ENCODE measurements at regions not wholly inside any gene's neighbourhood (a gene's known extent, or its start where the extent isn't known, plus 50 kb on each side); places are given as distances from the start of the nearest gene placed in this dataset.

DNA sequence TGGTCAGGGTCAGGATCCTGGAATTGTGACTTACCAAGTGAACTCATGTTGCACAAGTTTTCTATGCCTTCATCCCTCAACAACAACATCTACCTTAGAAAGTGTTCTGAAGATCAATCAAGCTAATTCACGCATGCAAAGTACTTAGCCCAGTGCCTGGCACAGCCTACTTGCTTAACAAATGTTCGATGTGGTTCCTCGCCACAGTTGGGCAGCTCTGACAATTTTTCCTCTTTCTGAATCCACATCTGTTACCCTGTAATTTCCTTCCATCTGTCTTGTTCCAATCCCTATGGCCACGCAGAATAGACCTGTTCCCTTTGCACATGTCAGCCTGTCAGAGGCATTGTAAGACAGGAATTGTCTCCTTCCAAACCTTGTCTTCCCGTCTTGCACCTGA lies 1415.2 kb downstream of the TBC1D22A start:
- FAIRE-seq, result no peak

DNA sequence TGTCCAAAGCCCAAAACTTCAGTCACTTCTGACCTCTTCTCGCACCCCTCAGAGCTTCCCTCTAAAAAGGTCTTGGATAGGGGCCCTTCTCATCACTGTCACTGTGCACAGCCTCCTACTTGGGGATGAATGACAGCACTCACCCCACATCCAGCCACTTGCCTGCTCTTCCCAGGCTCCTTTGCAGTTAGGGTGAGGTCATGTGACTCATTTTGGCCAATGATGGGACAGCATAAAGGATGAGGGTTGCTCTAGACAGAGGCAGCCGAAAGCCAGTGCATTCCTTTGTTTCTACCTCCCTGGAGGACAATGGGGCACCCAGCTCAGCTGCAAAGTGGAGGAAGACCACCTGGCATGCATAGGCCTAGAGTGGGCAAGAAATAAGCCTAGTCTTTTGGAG lies 1413.3 kb downstream of the TBC1D22A start:
- no peak for FAIRE-seq

DNA sequence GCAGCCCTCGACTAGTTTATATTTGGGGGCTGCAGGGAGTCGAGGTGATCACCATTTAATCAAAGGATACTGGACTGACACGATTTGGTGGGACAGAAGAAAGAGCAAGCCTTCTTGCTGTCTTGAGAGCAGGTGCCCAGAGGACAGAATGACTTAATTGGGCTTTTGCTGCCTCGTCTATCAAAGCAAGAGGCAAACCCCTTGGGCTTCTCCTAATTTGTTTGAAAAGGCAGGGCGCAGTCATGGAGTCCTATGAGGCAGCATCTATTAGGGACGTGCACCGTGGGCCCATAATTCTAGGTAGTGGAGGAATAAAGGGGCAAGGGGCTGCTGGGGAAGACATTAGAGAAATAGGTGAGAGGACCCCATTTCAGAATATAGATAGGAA lies 1411.3 kb downstream of the TBC1D22A start:
- FAIRE-seq, result no peak

DNA sequence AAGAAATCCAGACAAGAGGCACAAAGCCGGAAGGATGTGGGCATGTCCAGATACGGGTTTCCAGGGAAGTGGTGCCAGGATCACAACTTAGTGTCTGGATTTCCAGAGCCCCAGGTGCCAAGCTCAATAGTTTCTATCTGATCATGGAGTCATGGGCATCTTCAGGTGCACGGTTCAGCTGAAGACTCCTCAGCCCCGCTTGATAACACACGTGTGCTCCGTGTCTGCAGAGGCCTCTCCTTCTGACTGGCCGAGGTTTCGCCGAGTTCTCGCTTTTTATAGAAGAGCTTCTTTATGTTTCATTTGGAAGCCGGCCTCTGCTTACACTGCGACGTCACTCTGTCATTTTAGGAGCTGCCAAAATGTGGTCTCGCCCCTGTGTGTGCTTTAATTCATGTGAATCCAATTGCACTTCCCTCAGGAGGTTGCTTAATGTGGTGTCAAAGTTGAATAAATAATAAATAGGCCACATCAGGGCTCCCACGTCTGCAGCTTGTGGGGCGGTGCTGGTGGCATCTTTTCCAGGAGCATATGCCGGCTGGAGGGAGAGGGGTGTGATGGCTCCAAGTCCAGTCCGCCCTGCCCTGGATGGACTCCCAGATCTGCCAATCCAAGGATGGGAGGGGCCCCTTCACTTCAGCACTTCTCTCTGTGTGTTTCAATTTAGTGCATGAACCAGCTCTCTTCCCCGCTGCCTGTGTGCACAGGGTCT lies 1410.8 kb downstream of the TBC1D22A start:
- FAIRE-seq, result no peak

DNA sequence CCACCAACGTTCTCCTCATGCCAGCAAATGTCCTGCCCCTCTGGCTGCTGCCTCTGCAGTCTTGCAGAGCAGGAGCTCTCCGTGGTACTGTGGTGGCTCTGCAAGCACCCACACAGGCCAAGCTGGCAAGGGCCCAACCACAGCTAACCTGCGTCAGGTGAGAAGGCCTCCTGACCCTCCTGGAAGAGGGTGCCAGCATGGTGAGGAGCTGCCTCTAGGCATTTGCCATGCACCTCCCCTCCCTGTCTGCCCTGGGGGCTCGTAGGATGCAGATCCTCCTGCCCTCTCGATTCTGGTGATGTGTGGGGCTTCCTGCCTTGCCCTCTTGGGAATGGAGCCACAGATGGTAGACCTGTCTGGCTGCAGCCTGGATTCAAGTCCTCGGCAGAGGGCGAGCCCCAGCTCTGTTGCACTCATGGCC lies 1408.8 kb downstream of the TBC1D22A start:
- no peak for FAIRE-seq

DNA sequence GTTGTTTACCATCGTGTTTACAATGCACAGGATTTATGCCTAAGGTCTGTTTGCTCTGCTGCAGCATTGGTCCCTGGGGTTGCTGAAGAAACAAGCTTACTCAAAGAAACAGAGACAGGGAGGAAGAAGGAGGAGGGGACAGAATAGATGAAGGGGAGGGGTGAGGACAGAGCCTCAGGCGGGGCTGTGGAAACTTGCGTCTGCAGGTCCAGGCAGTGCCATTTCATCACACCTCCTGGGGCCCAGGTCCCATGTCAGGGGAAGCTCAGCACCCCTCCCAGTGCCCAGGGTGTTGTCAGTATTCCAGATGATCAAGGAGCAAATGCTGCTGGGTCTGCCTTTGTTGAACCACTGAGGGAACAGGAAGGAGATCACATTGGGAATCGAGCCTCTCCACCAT lies 1406.8 kb downstream of the TBC1D22A start:
- FAIRE-seq, result no peak

DNA sequence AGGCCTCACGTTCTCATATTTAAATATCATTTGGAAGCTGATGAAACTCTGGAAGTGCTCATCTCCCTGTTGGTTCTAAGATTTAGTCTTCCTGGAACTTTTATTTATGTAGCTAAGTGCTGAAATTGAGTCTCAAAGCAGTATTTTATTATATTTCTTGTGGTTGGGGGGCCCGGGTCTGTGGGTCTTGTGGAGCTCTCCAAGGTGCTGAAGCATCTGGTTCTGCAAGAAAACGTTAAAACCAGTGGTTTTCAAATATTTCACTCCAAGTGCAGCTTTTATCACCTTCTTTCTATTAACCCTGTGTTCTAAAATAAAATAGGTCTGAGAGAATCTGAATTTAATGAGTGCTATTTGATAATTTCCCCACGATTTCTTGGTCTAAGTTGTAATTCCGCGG lies 1404.8 kb downstream of the TBC1D22A start:
- FAIRE-seq, result no peak

DNA sequence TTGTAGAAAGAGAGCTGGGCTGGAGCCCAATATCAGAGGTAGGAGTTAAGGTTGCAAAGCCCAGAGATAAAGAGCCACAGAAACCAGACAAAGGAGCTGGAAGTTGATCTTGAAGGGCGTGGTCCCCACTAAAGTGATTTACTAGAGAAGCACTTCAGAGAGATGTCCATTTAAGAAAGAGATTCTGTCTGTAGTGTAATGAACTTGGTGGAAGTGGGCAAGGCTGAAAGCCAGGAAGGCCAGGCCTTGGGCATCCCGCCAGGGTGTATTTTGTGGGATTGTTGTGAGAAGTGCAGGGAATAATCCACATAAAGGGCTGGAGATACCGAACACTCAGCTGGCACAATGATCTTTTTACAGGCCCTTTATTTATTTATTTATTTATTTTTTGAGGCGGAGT lies 1398.8 kb downstream of the TBC1D22A start:
- FAIRE-seq, result no peak

DNA sequence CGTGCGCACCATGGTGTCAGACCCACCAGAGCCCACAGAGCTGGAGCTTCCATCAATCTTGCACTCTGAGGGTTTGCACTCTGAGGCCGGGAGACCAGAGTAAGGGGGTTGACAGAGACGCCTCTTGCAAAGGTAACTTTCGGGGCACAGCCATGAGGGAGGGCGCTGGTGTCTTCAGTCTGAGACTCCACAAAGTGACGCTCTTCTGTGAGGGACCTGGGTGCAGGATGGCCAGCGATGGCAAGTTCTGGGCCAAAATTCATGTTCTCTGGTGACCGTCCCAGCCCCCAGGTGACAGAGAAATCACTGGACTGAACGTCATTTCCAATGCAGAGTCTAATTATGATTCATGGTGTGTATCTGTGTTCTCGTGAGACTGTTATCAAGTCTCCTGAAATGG lies 1395.2 kb downstream of the TBC1D22A start:
- no peak for FAIRE-seq

DNA sequence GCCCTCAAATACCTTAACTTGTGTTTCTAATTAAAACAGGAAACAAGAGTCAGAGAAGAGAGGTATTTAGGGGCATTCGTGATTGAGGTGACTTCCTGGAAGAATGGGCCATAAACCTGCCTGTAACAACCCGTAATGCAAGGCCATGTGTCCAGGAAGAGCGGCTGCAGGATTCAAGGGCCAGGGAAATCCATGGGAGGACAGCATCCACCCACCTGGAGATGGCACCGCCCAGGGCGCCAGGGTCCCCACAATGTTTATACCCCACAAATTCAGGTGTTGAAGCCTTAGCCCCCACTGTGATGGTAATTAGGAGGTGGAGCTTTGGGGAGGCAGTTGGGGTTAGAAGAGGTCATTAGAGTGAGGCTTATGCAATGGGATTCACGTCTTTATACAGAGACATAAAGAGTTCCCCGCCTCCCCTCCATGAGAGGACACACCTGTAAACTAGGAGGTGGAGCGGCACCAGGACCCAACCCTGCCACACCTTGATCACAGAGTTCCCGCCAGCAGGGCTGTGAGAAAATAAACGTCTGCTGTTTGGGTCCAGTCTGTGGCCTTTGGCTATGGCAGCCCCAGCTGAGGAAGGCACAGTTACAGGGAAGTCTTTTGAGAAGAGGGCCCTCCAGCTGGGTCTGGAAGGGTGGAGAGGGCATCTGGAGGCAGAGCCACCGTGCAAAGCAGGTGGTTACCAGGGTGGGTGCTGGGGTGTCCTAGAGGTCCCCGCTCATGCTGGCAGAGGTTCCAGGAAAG lies 1394.3 kb downstream of the TBC1D22A start:
- FAIRE-seq, result no peak

DNA sequence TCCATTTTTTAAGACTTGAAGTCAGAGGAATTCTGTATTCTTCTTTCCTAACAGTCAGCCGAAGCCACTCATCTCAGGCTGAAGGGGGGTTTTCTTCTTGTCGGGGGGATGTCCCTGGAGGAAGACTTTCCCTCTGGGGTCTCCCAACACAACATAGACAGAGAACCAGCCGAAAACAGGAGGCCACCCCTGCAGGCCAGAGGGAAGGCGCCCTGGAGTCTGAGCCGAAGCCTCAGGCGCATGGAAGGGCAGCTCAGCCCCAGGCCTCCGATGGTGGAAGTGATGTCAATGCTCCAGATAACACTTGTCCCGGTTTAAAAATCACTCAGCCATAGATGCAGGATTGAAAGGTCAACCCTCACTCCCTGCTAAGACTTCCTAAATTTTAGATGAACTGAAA lies 1393.0 kb downstream of the TBC1D22A start:
- FAIRE-seq, result no peak

DNA sequence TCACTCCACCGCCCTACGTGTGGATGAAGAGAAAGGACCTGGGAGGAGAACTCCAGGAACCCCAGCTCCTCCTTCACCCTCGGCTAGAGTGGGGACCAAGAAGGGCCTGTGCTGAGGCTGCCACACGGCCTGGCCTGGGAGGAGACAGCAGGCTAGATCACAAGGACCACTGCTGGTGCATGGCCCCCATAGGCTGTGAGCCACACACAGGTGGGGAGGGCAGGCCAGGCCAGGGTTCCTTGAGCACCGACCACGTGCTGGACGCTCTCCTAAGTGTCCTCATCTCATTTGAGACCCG lies 1392.4 kb downstream of the TBC1D22A start:
- no peak for FAIRE-seq

DNA sequence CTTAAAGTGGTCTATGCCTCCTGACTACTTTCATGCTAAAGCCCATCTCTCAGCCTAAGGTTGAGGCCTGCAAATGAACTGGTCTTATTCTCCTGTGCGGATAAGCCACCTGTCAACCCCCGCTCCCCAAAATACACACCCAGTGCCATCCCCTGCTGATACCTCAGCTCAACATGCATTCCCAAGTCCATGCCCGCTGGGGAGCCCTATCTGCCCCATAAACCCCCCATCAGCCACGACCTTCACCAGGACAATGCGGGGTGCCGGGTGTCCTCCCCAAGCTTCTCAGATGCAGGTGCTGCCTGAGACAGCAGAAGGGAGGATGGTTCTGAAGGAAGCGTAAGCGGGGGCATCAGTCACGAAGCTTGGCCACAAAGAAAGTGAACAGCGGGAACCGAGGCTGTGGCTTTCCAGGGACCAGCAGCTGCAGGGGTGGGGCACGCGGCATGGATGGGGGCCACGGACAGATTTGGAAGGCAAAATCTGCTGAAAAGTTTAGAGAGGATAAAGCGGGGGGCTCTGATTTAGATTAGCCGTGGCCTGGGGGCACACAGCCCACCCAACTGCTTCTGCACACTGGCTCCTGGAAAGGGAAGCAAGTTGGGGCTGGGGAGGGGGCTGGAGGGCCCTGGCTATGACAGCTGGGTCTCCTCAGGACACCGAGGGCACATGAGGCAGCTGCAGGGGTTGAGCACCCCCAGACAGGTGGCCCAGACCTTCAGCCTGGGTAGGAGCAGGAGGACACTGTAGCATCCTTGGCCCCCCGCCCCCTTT lies 1391.9 kb downstream of the TBC1D22A start:
- FAIRE-seq, result no peak

DNA sequence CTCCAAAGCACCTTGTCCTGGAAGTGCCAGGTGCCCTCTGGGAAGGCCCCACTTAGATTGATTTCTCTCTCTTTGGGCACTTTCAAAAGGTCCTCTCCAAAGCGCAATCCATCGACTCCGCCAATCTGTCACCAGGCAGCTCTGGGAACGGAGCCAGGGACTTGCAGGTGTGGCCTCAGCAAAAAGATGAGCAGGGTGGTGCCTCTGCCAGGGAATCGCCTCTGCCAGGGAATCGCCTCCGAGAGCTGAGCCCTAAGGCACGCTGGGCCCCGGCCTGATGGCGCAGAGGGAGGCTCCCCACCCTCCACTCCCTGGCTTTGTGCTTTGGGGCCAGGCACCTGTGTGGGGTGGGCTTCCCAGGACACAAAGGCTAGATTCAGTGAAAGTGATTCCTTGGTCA lies 1391.3 kb downstream of the TBC1D22A start:
- FAIRE-seq, result no peak

DNA sequence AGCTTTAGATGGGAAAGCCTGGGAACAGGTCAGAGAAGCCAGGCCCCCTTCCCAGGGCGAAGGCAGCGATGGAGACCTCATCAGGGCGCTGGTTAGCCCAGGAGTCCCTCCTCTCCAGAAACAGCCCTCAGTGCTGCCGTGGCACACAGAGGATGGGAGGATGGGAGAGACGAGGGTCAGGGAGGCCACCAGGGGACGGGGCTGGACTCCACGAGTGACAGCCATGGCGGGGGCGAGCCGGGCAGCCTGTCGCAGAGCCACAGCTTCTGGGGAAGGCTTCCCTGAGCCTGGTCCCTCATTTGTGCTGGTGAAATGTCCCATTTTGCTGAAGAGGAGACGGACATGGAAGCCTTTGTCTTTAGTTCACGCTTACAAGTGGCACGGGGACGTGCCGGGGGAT lies 1390.5 kb downstream of the TBC1D22A start:
- FAIRE-seq, result no peak

DNA sequence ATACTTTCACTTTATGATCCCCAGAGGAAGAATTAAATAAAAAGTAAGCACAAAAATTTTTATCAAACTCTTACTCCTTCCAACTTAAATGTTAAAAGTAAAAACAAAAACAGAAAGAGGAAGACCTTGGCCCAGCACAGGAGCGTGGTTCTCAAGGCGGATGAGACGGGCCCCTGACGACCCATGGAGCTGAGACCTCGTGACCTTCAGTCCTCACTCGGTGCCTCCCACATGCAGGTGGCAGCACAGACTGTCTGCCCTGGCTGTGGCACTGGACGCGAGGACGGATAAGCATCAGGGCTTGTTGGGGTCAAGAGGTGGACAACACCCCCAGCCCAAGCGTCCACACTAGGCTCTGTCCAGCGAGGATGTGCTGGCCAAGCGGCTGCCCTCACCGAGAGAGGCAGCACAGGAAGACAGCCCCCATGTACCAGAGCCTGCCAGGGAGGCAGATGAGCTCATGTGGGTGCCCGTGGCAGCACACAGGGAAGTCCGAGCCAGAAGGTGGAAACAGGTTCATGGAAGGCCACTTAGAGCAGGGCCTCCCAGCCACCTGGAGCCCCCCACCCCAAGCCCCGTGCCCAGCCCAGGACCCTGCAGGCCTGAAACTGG lies 1389.8 kb downstream of the TBC1D22A start:
- FAIRE-seq, result no peak

DNA sequence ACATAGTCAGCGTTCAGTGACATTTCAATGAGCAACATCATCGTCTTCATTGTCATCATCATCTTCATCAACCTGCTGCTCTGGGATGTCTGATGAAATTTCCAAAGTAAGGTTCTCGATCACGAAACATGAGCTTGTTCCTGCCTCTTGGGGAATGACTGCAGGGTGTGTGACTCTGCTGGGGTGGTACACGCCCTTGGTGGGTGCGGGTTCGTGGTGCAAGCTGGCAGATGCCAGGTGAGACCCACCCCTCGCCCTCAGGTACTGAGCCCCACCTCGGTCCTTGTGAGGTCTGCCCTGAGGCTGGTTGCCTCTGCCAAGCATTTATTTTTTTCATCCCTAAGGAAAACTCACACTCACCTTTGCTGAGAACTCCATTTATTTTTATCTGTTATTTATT lies 1389.2 kb downstream of the TBC1D22A start:
- FAIRE-seq, result no peak

DNA sequence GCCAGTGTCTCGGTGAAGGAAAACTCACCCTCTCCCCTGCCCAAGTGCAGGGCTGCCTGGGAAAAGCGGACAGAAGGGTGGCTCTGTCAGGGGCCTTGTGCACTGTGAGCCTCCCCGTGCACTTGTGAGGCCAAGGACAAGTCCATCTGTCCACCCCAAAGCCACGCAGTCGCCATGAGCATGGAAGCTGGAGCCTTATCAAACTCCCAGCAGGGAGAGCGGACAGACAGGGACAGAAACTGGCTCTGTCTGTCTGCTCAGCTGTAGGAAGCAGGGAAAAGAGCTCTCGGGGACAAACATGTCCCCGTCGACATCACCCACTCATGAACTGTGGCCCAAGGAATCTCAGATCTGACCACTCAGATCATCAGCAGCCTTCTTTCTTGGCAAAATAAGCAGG lies 1385.4 kb downstream of the TBC1D22A start:
- FAIRE-seq, result no peak

DNA sequence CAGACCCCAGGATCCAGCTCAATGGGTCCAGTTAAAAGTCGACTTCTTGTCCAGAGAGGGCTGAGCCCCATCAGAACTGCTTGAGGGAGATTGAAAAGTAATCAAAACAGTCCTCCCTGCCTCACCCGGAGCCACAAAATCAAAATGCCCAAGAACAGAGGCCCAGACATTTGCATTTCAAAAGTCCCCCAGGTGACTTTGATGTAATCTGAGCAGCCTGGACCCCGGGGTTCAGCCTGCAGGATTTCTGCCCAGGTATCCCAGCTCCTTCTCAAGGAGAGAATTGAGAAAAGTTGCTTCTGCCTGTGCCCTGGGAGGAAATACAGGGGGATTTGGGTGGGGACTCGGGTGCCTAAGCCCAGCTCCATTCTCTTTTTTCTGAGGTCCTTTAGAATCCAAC lies 1385.0 kb downstream of the TBC1D22A start:
- FAIRE-seq, result no peak

DNA sequence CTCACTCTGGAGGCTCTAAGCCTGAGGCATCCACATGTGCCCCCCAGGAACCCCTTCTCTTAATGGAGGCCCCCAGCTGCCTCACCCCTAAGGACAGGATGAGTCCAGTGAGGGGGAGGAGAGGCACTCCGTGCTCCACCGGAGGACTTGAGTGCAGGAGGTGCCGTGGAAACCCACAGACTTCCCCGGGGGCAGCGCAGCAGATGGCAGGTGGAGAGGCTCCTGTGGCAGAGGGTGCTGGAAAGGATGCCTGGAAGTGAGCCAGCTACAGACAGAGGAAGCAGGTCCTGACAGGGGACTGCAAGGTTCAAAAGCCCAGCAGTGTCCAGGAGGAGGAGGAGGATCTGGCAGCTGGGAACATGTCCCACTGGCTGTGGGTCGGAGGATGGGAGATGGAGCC lies 1384.0 kb downstream of the TBC1D22A start:
- no peak for FAIRE-seq

DNA sequence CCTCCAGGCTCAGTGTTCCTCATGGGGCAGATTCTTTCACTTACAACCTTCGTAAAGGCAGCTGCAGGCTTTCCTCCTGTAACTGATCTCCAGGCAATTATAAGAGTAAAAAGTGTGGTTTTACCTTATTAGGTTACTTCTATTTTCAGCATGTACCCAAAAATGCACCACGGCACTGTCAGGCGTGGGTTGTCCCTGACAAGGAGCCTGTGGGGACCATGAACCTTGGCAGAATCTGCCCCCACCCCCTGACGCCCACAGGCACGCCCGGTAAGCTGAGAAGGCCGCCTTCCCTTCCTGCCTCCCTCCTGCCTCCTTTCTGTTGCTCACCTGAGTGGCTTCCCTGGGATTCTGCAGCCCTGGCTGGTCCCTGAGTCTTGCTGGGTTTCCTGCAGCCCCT lies 1383.3 kb downstream of the TBC1D22A start:
- no peak for FAIRE-seq

DNA sequence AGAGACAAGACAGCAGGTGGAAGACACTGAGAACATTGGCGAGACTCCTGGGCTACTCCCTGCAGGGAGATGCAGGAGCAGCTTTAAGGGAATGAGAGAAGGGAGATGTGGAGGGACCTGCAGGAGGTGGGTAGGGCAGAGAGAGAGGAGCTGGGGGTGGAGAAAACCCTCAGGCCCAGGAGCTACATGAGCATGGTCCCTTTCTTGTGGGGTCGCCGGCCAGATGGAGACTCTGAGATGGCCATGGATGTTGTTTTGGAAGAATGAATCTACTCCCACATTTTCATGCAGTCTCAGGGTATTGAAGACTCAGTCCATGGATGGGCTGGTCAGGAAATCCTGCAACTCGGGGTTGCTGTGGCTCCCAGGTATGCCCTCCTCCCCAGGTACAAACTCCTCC lies 1381.9 kb downstream of the TBC1D22A start:
- FAIRE-seq, result no peak

DNA sequence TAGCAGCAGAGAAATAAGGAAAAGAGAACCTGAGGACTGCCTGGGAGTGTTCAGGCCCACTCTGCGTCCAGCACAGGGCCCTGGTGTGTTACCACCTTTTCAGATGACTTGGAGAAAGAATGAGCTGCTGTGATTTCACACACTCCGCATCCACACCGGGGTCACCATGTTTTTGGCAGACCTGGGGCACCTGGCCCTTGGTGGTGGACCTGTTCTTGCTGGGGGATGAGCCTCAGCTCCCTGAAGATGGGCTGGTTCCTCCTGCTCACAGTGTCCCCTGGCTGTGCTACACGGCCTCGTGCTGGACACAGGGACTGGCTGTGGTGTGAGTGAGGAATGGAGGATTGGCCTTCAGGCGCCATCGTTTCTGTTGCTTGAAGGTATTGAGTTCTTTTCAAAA lies 1381.4 kb downstream of the TBC1D22A start:
- no peak for FAIRE-seq

DNA sequence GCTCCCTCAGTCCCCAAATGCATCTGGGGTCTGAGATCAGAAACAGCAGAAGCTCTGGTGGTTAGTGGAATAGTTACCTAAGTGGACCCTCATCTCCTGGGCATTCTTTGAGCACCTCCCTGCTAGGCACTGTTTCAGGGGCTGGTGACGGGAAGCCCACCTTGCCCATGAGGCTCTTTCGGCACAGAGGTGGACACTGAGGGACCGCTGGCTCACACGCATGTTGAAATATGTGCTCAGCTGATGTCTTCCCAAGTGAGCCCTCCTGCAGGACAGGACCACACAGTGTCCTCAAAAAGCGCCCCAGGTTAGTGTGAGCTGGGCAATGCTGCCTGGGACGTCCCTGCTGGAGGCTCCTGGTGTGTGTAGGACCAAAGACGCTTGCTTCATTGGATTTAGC lies 1379.9 kb downstream of the TBC1D22A start:
- FAIRE-seq, result no peak
